Fibroblast of pulmonary artery (primary cell): ENCODE measurements at regions not wholly inside any gene's neighbourhood (a gene's known extent, or its start where the extent isn't known, plus 50 kb on each side); places are given as distances from the start of the nearest gene placed in this dataset.

Experiments
- DNase-seq: peaks from one replicate; pipeline ENCODE4 v3.0.0-alpha.2; 2010; ENCODE audit warnings: low read depth
- H3K4me3 ChIP-seq: replicated peaks from 2 replicates; pipeline ENCODE4 v1.5.1; 2011; ENCODE audit warnings: low read depth, mild to moderate bottlenecking, control low read depth, low read length, moderate library complexity
- CTCF ChIP-seq: IDR thresholded peaks from 2 replicates; pipeline ENCODE4 v1.5.1; 2011; ENCODE audit warnings: mild to moderate bottlenecking, control low read depth, low read length, inconsistent platforms; ENCODE audit errors: missing control alignments

DNA sequence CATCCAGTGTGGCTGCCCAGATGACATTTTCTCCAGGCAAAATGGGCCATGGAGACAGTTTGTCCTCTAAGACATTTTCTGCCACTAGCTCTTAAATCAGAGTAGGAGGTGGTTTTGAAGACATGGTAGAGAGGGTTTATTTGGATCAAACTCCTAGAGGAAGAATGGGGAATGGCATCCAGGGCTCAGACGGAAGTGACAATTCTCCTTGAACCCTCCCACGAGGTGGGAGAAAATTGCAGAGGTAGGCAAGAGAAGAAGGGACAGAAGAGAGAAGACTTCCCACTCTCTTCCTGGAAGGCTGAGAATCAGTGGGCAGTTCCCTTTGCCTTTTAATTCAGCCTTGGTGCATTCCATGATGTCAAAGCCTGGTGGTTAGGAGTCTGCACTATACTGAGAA, 194.0 kb downstream of the SMIM20 start:
- no peak for TF ChIP-seq CTCF
- no peak overlapping the region for H3K4me3 ChIP-seq
- no peak for DNase-seq

DNA sequence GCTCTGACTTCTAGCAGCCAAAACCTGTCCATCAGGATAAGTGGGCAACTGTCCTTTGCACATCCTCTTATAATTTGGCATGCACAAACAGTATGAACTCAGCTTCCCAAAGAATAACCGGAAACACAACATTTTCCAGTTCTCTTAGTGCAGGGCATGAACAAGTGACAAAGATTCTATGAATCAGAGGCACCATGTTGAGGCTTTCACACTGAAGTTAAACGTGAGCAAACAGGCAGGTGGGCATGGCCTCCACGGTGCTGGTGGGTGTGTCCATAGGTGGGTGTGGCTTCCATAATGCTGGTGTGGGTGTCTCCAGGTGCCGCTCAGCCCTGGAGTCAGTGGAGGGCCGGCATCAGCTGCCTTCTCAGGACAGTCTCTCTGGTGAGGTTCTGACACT, 196.5 kb downstream of the SMIM20 start:
- TF ChIP-seq CTCF: no peak
- DNase-seq: no peak
- no peak overlapping the region for H3K4me3 ChIP-seq

GRCh38 chr4:26113339-26113940, 199.4 kb downstream of the SMIM20 start:
- no peak overlapping the region for H3K4me3 ChIP-seq
- TF ChIP-seq CTCF: no peak
- no peak for DNase-seq

DNA sequence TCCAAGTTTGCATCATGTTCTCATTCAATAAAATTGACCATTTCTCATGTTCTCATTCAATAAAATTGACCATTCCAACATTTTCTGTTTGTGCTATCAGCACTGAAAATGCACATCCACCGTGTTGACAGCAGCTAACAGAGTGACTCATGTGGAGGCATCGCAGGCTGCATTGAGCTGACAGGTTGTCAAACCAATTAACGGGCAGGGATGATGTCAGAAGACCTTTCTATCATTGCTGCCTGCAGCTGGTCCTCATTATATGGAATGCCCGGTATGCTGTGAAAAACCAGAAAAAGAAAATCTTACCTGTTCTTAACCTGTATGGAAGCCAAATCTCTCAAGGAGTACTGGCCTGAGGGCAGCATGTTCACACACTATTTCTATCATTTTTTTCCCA, 202.0 kb downstream of the SMIM20 start:
- TF ChIP-seq CTCF: no peak
- no peak overlapping the region for H3K4me3 ChIP-seq
- peak; percentile 6 for DNase-seq

DNA sequence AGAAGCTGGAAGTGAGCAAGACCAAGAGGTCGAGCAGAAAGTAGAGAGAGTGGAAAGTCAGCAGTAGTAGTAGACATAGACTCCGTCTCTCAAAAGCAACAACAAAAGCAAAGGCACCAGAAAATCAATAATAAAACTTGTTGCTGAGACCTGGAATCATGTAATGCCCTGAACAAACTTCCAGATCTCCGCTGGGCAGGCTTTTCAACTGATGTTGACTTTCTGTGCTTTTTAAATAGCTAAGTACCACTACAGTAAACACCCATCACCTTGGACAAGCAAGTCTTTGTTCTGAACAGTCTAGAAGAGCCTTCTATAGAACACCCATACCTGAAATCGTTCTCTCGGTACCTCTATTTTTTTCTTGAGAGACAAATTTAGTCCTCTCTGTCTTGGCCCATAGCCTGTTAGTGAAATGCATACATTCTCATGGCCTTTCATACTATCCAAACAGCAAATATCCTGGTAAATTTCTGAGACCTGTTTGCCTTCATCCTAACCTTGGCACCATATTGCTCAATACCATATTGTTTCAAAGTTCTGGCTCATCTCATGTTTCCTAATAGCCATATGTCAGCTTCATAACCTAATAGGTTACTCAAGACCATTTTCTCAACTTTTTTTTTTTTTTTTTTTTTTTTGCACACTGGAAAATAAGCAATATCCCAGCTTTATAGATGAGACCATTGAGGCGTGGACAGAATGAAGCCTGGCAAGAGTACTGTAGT, 200.6 kb upstream of the RBPJ start:
- peak; percentile 53 for DNase-seq
- H3K4me3 ChIP-seq: no peak overlapping the region
- no peak for TF ChIP-seq CTCF

GRCh38 chr4:26122690-26123089, 198.1 kb upstream of the RBPJ start:
- TF ChIP-seq CTCF: no peak
- no peak for DNase-seq
- no peak overlapping the region for H3K4me3 ChIP-seq
